WI38 (cell line): ENCODE measurements at regions not wholly inside any gene's neighbourhood (a gene's known extent, or its start where the extent isn't known, plus 50 kb on each side); places are given as distances from the start of the nearest gene placed in this dataset.
A peak's percentile ranks its signal among the peaks of the same experiment; 100 is the strongest.

Source experiments
- H3K4me3 ChIP-seq: 2 replicates; pipeline ENCODE4 v1.5.1; 2011; ENCODE audit warnings: low read depth, mild to moderate bottlenecking, control low read depth, low read length
- TF ChIP-seq, protein P1 (sequence below): IDR thresholded peaks from 2 replicates; pipeline ENCODE4 v1.5.1; 2012; ENCODE audit warnings: low read depth, mild to moderate bottlenecking, control low read depth, low read length

DNA sequence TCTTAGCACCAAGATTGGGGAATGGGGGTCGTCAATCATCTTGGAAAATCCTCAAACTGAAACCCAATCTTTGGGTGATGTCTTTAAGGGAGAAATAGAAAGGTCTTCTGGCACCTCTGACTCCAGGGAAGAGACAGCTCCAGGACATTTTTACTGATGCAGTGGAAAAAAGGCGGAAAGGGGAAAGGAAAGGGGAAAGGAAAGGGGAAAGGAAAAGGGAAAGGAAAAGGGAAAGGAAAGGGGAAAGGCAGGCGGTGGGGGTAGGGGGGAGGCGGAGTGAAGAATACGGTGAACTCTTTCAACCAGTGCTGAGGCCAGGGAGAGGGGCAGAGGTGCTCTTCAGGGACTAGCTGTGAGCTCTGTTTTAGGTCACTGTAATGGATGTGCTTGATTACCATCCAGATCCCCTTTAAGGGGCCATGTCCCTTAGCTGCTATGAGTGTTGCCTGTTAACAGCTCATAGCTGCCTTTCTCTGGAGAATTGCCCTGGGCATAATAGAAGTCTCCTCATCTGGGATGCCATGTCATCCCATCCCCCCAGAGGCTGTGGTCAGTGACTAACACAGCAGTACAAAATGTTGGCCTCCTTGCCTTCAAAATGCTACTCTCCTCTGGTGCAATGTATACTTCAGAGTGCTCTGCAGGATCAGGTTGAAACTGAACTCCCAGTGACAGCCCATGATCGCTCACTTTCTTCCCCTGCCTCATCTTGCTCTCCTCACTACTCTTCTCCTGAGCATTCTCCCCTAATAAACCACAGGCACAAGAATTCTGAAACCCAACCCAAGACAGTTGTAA is 92.4 kb upstream of the AP1S2 start:
- TF ChIP-seq, protein P1, sequence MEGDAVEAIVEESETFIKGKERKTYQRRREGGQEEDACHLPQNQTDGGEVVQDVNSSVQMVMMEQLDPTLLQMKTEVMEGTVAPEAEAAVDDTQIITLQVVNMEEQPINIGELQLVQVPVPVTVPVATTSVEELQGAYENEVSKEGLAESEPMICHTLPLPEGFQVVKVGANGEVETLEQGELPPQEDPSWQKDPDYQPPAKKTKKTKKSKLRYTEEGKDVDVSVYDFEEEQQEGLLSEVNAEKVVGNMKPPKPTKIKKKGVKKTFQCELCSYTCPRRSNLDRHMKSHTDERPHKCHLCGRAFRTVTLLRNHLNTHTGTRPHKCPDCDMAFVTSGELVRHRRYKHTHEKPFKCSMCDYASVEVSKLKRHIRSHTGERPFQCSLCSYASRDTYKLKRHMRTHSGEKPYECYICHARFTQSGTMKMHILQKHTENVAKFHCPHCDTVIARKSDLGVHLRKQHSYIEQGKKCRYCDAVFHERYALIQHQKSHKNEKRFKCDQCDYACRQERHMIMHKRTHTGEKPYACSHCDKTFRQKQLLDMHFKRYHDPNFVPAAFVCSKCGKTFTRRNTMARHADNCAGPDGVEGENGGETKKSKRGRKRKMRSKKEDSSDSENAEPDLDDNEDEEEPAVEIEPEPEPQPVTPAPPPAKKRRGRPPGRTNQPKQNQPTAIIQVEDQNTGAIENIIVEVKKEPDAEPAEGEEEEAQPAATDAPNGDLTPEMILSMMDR = no peak
- H3K4me3 ChIP-seq = peak overlapping the region; percentile 34

DNA sequence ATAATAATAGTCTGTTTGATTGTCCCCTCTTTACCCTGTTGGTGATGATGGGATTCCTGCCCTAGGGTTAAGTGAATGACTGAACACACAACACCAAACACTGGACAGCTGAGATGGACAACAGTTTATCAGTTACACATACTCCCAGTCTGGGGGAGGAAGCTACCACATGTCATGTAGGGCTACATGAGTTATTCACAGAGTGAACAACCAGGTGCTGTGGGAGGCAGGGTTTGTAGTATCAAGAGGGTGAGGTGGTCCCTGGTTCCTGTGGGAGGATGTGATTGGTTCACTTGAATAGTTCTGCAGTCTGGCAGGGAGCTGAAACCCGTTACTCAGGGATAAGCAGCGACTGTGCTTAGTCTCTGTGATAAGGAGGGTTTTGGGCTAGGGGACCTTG is 88.8 kb upstream of the AP1S2 start:
- H3K4me3 ChIP-seq = no peak overlapping the region
- TF ChIP-seq, protein P1 = no peak

DNA sequence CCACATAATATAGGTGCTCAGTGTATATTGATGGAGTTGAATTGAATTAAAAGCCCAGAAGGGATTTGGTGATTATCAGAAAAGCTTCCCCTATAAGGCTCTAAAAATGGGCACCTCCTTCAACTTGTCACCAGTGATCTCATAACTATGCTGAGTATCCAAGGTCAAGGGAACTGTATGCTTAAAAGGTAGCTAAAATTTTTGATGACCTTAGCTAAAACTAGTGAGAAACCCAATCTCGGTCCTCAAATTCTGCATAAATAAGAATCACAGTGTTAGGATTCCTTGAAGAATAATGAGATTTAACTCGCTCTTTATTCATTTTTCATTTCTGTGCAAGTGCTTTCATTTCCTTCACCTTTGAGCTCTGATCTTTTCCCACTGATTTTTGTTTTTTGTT is 87.7 kb upstream of the AP1S2 start:
- TF ChIP-seq, protein P1 = no peak
- no peak overlapping the region for H3K4me3 ChIP-seq

DNA sequence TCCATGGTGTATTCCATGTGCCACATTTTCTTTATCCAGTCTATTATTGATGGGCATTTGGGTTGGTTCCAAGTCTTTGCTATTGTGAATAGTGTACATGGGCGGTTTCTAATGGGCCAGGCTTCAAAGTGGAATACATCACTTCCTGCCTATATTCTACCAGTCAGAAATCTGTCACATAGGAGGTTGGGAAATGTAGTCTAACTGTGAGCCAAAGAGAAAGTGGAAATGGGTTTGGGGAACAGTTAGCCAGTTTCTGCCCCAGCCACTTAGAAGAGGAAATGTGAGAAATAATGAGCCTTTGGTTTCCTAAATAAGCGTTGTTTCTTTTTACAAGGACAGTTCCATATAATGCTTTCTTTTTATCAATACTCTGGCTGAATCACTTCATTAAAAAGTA is 85.1 kb upstream of the AP1S2 start:
- H3K4me3 ChIP-seq = no peak overlapping the region
- TF ChIP-seq, protein P1 = no peak

DNA sequence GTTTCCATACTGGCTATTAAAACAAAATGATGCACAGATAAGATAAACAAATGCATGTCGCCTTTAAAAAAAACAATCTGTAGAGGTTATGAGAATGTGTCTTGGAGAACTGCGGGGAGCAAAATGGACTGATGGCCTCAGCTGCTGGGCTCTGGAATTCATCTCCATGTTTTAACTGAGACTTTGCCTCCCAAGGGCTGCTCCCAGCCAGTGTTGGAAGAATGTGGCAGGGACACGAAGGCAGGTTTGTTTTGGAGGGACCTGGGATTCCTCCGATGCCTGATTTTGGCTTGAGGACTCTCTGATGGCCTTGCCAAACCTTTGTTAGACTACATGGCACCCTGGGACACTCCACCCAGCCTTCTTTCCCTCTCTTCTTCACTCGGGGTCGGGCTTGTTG is 83.5 kb upstream of the AP1S2 start:
- no peak overlapping the region for H3K4me3 ChIP-seq
- TF ChIP-seq, protein P1 = no peak

DNA sequence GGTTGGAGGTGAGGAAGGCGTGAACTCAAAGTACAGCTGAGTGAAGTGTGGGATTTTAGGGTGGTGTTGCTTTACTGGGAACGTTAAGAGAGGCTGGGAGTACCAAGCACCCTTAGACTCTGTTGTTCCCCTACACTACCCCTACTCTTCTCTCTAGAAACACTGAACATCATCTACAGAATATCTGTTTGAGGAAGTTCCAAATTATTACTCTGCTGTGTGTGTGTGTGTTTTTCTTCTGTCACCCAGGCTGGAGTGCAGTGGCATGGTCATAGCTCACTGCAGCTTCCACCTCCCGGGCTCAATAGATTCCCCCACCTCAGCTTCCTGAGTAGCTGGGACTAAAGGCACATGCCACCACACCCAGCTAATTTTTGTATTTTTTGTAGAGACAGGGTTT is 76.7 kb upstream of the AP1S2 start:
- no peak overlapping the region for H3K4me3 ChIP-seq
- TF ChIP-seq, protein P1 = no peak

DNA sequence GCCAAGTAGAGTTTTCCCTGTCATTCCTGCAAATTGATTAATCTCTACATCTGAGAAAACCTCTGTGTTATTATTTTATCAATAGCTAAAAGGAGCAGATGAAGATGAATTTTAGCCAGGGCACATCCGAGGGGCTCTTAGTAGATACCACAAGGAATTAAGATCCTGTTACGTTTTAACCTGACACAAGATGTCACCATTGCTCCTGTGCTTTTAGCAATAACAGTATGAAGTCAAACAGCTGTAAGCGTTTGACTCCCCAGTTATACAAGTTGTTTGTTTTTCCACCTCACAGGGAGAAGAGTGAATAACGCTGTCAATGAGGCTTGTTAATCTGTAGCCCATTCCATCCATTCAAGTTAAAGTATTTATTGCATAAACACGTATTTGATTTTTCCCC is 76.0 kb upstream of the AP1S2 start:
- TF ChIP-seq, protein P1 = no peak
- no peak overlapping the region for H3K4me3 ChIP-seq
